Ishikawa (cell line): ENCODE measurements at regions not wholly inside any gene's neighbourhood (a gene's known extent, or its start where the extent isn't known, plus 50 kb on each side); places are given as distances from the start of the nearest gene placed in this dataset.

Source experiments
- EP300 ChIP-seq: IDR thresholded peaks from 2 replicates; pipeline ENCODE4 v1.6.1; 2012; ENCODE audit warnings: borderline replicate concordance
- MAX ChIP-seq: IDR thresholded peaks from 2 replicates; pipeline ENCODE4 v1.6.1; 2012
- TAF1 ChIP-seq: IDR thresholded peaks from 2 replicates; pipeline ENCODE4 v1.6.1; 2012; ENCODE audit warnings: low read depth, mild to moderate bottlenecking
- ZBTB7A ChIP-seq: IDR thresholded peaks from 2 replicates; pipeline ENCODE4 v1.6.1; 2012; ENCODE audit warnings: low read depth

GRCh38 chr2:239601201-239601851 is 200.5 kb upstream of the HDAC4 start:
- TF ChIP-seq ZBTB7A (no peak), MAX (no peak), EP300 (no peak), TAF1 (no peak)
